ENCODE measurements at regions not wholly inside any gene's neighbourhood (a gene's known extent, or its start where the extent isn't known, plus 50 kb on each side); places are given as distances from the start of the nearest gene placed in this dataset.

DNA sequence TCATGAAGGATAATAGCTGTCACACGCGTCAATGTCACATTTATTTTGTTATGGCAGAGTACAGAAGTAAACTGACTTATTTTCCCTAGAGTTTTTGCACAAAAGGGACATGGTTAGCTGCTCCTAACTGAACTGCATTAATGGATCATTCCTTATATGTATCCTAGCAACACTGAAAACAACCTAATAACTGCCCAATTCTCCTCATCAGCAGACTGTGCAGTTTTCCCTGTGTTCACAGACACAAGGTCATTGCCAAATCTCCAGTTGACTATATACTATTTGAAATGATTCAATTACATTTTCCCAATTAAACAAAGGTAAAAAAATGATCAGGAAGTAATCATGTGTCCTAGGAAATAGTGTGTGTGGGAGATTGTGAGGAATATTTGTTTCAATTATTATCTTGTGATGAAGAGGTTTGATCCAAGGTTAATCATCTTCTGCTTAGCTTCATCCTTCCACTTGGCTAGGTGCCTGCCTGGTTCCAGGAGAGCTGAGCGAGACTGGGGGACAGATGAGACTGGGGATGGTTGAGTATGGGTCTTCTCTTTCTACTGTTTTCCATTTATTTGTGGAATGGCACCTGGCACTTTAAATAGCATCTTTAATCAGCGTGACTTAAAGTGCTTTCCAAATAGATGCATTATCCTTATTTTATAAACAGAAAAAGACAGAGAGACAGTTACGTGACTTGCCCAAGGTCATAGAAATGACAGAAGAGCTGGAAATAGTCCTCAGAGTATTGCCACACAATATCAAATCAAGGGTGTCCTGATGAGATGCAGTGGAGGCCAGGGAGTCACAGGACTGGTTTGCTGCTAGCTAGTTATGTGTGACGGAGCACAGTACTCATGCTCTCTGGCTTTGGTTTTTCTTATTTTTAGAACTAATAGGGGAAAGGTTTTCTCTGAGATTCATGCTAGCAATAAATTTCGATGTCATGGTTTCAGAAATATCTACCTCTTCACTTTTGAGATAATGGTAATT lies 335.6 kb downstream of the PIK3C3 start:
- no peaks in the 10 kb centered on the region for H3F3A ChIP-seq (ENCODE audit: low read depth)
- H3K9me3 ChIP-seq (ENCODE audit: insufficient read depth, low read depth, low read length), result no peaks in the 10 kb centered on the region
- H3K4me1 ChIP-seq (ENCODE audit: insufficient read depth, low read length, poor library complexity, severe bottlenecking), result no peaks in the 10 kb centered on the region
- H4K20me1 ChIP-seq (ENCODE audit: insufficient read depth, low read length, poor library complexity, severe bottlenecking), result no peaks in the 10 kb centered on the region
- no peak overlapping the region for H3K9ac ChIP-seq (ENCODE audit: low read depth, low read length, poor library complexity, severe bottlenecking)
- H3K9me2 ChIP-seq (replicated peaks; ENCODE audit: low read depth, low read length), result no peaks in the 10 kb centered on the region
- TF ChIP-seq, protein P1, sequence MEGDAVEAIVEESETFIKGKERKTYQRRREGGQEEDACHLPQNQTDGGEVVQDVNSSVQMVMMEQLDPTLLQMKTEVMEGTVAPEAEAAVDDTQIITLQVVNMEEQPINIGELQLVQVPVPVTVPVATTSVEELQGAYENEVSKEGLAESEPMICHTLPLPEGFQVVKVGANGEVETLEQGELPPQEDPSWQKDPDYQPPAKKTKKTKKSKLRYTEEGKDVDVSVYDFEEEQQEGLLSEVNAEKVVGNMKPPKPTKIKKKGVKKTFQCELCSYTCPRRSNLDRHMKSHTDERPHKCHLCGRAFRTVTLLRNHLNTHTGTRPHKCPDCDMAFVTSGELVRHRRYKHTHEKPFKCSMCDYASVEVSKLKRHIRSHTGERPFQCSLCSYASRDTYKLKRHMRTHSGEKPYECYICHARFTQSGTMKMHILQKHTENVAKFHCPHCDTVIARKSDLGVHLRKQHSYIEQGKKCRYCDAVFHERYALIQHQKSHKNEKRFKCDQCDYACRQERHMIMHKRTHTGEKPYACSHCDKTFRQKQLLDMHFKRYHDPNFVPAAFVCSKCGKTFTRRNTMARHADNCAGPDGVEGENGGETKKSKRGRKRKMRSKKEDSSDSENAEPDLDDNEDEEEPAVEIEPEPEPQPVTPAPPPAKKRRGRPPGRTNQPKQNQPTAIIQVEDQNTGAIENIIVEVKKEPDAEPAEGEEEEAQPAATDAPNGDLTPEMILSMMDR (conservative IDR thresholded peaks at IDR 0.05; ENCODE audit: low read length), result no peak
- TF ChIP-seq EZH2phosphoT487 (IDR thresholded peaks at IDR 0.05; ENCODE audit: borderline replicate concordance), result no peak
- H3K79me2 ChIP-seq (ENCODE audit: insufficient read depth, low read length), result no peaks in the 10 kb centered on the region
- H3K36me3 ChIP-seq (ENCODE audit: insufficient read depth, low read length), result no peaks in the 10 kb centered on the region
- H2AFZ ChIP-seq (ENCODE audit: low read length), result no peak overlapping the region
- no peaks in the 10 kb centered on the region for H3K27me3 ChIP-seq (ENCODE audit: insufficient read depth, low read length, poor library complexity, severe bottlenecking)
- no peak overlapping the region for H3K4me2 ChIP-seq (ENCODE audit: low read depth, low read length, poor library complexity, severe bottlenecking)
- no peak overlapping the region for H3K4me3 ChIP-seq (ENCODE audit: low read length, poor library complexity, severe bottlenecking)

DNA sequence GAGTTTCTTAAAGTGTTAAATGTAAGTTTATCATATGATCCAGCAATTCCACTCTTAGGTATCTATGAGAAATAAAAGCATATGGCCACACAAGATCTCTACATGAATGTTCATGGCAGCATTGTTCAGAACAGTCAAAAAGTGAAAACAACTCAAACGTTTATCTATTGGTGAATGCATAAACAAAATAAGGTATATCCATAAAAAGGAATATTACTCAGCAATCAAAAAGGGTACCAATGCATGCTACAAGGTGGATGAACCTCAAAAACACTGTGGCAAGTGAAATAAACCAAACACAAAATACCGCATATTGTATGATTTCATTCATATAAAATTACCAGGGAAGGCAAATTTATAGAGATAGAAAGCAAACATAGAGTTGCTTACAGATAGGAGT lies 337.6 kb downstream of the PIK3C3 start:
- Histone ChIP-seq H3K4me1 (ENCODE audit: insufficient read depth, low read length, poor library complexity, severe bottlenecking) (no peaks in the 10 kb centered on the region), H3K9ac (ENCODE audit: low read depth, low read length, poor library complexity, severe bottlenecking) (no peak overlapping the region), H3K4me3 (ENCODE audit: low read length, poor library complexity, severe bottlenecking) (no peak overlapping the region), H3K36me3 (ENCODE audit: insufficient read depth, low read length) (no peaks in the 10 kb centered on the region), H2AFZ (ENCODE audit: low read length) (no peak overlapping the region), H3K9me3 (ENCODE audit: insufficient read depth, low read depth, low read length) (no peaks in the 10 kb centered on the region), H3K4me2 (ENCODE audit: low read depth, low read length, poor library complexity, severe bottlenecking) (no peak overlapping the region), H3K9me2 (replicated peaks; ENCODE audit: low read depth, low read length) (no peaks in the 10 kb centered on the region), H3K79me2 (ENCODE audit: insufficient read depth, low read length) (no peaks in the 10 kb centered on the region), H3K27me3 (ENCODE audit: insufficient read depth, low read length, poor library complexity, severe bottlenecking) (no peaks in the 10 kb centered on the region), H4K20me1 (ENCODE audit: insufficient read depth, low read length, poor library complexity, severe bottlenecking) (no peaks in the 10 kb centered on the region), H3F3A (ENCODE audit: low read depth) (no peaks in the 10 kb centered on the region)
- TF ChIP-seq, protein P1 (conservative IDR thresholded peaks at IDR 0.05; ENCODE audit: low read length), result no peak
- no peak for TF ChIP-seq EZH2phosphoT487 (IDR thresholded peaks at IDR 0.05; ENCODE audit: borderline replicate concordance)

DNA sequence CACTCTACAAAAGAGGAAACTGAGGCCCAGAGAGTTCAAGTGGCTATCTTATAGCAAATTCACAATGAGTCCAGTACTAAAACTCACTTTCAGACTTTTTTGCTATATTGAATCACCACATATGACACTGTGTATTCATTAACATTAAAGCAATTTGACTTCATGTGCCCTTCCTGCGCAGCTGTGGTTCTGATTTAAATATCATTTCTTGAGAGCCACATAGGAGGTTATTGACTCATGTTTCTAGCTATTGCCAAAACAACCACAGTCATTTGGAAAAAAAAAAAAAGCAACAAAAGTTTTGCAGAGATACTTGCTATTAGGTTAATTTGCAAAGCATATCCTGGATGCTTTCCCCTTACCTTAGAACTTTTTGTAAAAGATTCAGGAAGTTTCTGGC lies 341.2 kb downstream of the PIK3C3 start:
- Histone ChIP-seq H3K4me1 (ENCODE audit: insufficient read depth, low read length, poor library complexity, severe bottlenecking) (no peaks in the 10 kb centered on the region), H3K79me2 (ENCODE audit: insufficient read depth, low read length) (no peaks in the 10 kb centered on the region), H3K27me3 (ENCODE audit: insufficient read depth, low read length, poor library complexity, severe bottlenecking) (no peaks in the 10 kb centered on the region), H4K20me1 (ENCODE audit: insufficient read depth, low read length, poor library complexity, severe bottlenecking) (no peaks in the 10 kb centered on the region), H3K36me3 (ENCODE audit: insufficient read depth, low read length) (no peaks in the 10 kb centered on the region), H3K9me3 (ENCODE audit: insufficient read depth, low read depth, low read length) (no peaks in the 10 kb centered on the region), H3K4me3 (ENCODE audit: low read length, poor library complexity, severe bottlenecking) (no peak overlapping the region), H3K9ac (ENCODE audit: low read depth, low read length, poor library complexity, severe bottlenecking) (no peak overlapping the region), H3K4me2 (ENCODE audit: low read depth, low read length, poor library complexity, severe bottlenecking) (no peak overlapping the region), H3F3A (ENCODE audit: low read depth) (no peaks in the 10 kb centered on the region), H2AFZ (ENCODE audit: low read length) (no peak overlapping the region), H3K9me2 (replicated peaks; ENCODE audit: low read depth, low read length) (no peaks in the 10 kb centered on the region)
- TF ChIP-seq EZH2phosphoT487 (IDR thresholded peaks at IDR 0.05; ENCODE audit: borderline replicate concordance), result no peak
- TF ChIP-seq, protein P1 (conservative IDR thresholded peaks at IDR 0.05; ENCODE audit: low read length), result no peak
